ENCODE measurements at regions not wholly inside any gene's neighbourhood (a gene's known extent, or its start where the extent isn't known, plus 50 kb on each side); places are given as distances from the start of the nearest gene placed in this dataset.

DNA sequence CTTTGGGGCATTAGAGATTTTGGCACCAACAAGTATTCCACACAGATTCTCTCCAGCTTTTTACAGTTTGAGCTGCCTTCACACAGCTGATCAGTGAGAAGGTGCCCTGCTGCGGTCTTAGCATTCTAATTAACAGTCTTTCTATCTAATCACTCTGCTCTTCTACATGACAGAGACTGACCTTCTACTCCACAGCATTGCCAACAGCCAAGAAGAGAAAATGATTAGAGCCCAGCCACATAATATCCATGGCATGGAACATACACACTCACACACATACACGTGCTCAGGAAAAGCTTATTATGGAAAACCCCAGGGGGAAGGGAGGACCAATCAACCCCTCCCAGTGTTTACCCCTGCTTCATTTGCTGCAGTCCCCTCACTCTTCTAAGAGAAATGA lies 76.1 kb upstream of the PPP2R3A start:
- TF ChIP-seq, protein P1, sequence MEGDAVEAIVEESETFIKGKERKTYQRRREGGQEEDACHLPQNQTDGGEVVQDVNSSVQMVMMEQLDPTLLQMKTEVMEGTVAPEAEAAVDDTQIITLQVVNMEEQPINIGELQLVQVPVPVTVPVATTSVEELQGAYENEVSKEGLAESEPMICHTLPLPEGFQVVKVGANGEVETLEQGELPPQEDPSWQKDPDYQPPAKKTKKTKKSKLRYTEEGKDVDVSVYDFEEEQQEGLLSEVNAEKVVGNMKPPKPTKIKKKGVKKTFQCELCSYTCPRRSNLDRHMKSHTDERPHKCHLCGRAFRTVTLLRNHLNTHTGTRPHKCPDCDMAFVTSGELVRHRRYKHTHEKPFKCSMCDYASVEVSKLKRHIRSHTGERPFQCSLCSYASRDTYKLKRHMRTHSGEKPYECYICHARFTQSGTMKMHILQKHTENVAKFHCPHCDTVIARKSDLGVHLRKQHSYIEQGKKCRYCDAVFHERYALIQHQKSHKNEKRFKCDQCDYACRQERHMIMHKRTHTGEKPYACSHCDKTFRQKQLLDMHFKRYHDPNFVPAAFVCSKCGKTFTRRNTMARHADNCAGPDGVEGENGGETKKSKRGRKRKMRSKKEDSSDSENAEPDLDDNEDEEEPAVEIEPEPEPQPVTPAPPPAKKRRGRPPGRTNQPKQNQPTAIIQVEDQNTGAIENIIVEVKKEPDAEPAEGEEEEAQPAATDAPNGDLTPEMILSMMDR (IDR thresholded peaks at IDR 0.05; ENCODE audit: insufficient read depth in 1 of 2, low read depth in 1 of 2, low read length in 1 of 2, severe bottlenecking in 1 of 2, unreplicated experiment in 1 of 2): no peak
- Histone ChIP-seq H3K36me3 (ENCODE audit: control insufficient read depth, insufficient read depth, low read length) (no peaks in the 10 kb centered on the region), H3K27me3 (replicated peaks; ENCODE audit: control insufficient read depth, insufficient read depth, low read length) (no peaks in the 10 kb centered on the region), H3K9me3 (no peaks in the 10 kb centered on the region), H3K4me1 (no peaks in the 10 kb centered on the region), H3K4me3 (ENCODE audit: low read depth, low read length) (no peak overlapping the region)
- BruUV-seq (replicated peaks): no TSS peak
- ChIA-PET POLR2A (no interaction called here), CTCF (no interaction called here)
- H3K27ac Mint-ChIP-seq (ENCODE audit: unreplicated experiment): no peak overlapping the region
- DNase-seq: no peak
- peaks cover 12% of the 10 kb centered on the region for H3K27me3 Mint-ChIP-seq (ENCODE audit: insufficient read depth, unreplicated experiment)
- no peak overlapping the region for H3K4me3 Mint-ChIP-seq (ENCODE audit: unreplicated experiment)
- H3K36me3 Mint-ChIP-seq (ENCODE audit: insufficient read depth, unreplicated experiment): no peaks in the 10 kb centered on the region
- H3K4me1 Mint-ChIP-seq (ENCODE audit: low read depth, unreplicated experiment): no peaks in the 10 kb centered on the region
- no peaks in the 10 kb centered on the region for H3K9me3 Mint-ChIP-seq (ENCODE audit: unreplicated experiment)
- intact Hi-C loops (cut with micrococcal nuclease; ENCODE audit: unreplicated experiment): no loop called here

DNA sequence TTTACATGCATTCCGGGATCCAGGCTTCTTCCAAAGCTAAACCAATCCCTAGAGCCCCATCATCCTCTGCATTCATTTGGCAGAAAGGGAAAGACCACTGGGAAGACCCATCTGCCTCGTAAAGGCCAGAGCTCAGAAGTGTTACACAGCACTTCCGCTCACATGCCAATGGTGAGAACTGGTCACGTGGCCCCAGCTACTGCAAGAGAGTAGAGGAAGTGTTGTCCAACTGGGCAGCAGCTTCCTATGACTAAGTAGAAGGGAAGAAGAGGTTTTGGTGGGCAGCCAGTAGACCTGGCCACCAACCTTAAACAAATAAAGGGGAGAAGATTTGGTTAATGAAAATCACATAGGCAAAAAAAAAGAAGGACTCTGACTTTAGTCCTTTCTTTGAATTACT lies 74.4 kb upstream of the PPP2R3A start:
- peaks cover 4% of the 10 kb centered on the region for H3K4me1 ChIP-seq
- Mint-ChIP-seq H3K9me3 (ENCODE audit: unreplicated experiment) (no peaks in the 10 kb centered on the region), H3K4me1 (ENCODE audit: low read depth, unreplicated experiment) (peaks cover 11% of the 10 kb centered on the region), H3K27me3 (ENCODE audit: insufficient read depth, unreplicated experiment) (peaks cover 12% of the 10 kb centered on the region), H3K36me3 (ENCODE audit: insufficient read depth, unreplicated experiment) (no peaks in the 10 kb centered on the region), H3K4me3 (ENCODE audit: unreplicated experiment) (no peak overlapping the region), H3K27ac (ENCODE audit: unreplicated experiment) (no peak overlapping the region)
- no TSS peak for BruUV-seq (replicated peaks)
- H3K36me3 ChIP-seq (ENCODE audit: control insufficient read depth, insufficient read depth, low read length): no peaks in the 10 kb centered on the region
- H3K9me3 ChIP-seq: no peaks in the 10 kb centered on the region
- intact Hi-C loops (cut with micrococcal nuclease; ENCODE audit: unreplicated experiment): loop anchor here (5.0 to 10.0 kb wide), 4 partner anchors 96 to 1289 kb away; no protein-coding TSS in a partner anchor
- TF ChIP-seq, protein P1 (IDR thresholded peaks at IDR 0.05; ENCODE audit: insufficient read depth in 1 of 2, low read depth in 1 of 2, low read length in 1 of 2, severe bottlenecking in 1 of 2, unreplicated experiment in 1 of 2): no peak
- DNase-seq: no peak
- H3K27me3 ChIP-seq (replicated peaks; ENCODE audit: control insufficient read depth, insufficient read depth, low read length): no peaks in the 10 kb centered on the region
- H3K4me3 ChIP-seq (ENCODE audit: low read depth, low read length): no peak overlapping the region
- ChIA-PET CTCF (no interaction called here), POLR2A (no interaction called here)

DNA sequence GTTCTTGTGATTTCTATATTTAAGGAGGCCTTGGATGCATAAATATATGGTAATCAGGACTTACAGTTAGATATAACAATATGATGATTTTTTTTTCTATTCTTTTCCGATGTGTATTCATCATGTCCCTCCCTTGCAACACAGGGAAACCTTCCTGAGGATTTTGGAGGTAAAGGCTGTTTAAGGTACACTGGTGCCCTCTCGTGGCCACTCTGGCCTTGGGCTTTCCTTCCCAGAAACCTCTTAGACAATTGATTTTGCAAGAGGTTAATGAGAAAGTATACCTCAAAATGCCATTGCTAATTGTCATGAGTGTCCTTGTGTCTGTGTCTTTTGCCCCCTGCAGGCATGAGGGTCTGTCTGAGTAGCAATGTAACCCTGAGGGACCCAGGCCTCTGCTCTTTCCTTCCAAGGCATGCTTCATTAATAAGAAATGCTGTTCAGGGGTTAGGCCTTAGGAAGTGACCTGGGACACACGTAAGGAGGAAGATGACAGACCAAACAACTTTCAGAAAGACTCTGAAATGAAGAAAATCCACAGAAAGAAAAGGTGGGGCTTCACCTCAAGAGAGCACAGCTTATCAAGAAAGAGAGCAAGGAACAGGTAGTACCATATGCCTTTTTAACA lies 70.3 kb upstream of the PPP2R3A start:
- H3K27me3 ChIP-seq (replicated peaks; ENCODE audit: control insufficient read depth, insufficient read depth, low read length): no peaks in the 10 kb centered on the region
- intact Hi-C loops (cut with micrococcal nuclease; ENCODE audit: unreplicated experiment): loop anchor here (5.0 to 10.0 kb wide), 4 partner anchors 100 to 393 kb away; no protein-coding TSS in a partner anchor
- ChIA-PET CTCF (no interaction called here), POLR2A (no interaction called here)
- peaks cover 6% of the 10 kb centered on the region for H3K36me3 Mint-ChIP-seq (ENCODE audit: insufficient read depth, unreplicated experiment)
- peaks cover 24% of the 10 kb centered on the region for H3K4me1 Mint-ChIP-seq (ENCODE audit: low read depth, unreplicated experiment)
- no peak overlapping the region for H3K27ac Mint-ChIP-seq (ENCODE audit: unreplicated experiment)
- peaks cover 7% of the 10 kb centered on the region for H3K27me3 Mint-ChIP-seq (ENCODE audit: insufficient read depth, unreplicated experiment)
- TF ChIP-seq, protein P1 (IDR thresholded peaks at IDR 0.05; ENCODE audit: insufficient read depth in 1 of 2, low read depth in 1 of 2, low read length in 1 of 2, severe bottlenecking in 1 of 2, unreplicated experiment in 1 of 2): peak; percentile 62 to 84
- H3K36me3 ChIP-seq (ENCODE audit: control insufficient read depth, insufficient read depth, low read length): no peaks in the 10 kb centered on the region
- peaks cover 16% of the 10 kb centered on the region for H3K4me1 ChIP-seq
- peak; percentile 63 to 73 for DNase-seq
- H3K9me3 Mint-ChIP-seq (ENCODE audit: unreplicated experiment): no peaks in the 10 kb centered on the region
- H3K9me3 ChIP-seq: no peaks in the 10 kb centered on the region
- no TSS peak for BruUV-seq (replicated peaks)
- H3K4me3 Mint-ChIP-seq (ENCODE audit: unreplicated experiment): no peak overlapping the region
- no peak overlapping the region for H3K4me3 ChIP-seq (ENCODE audit: low read depth, low read length)

Measured in Caco-2 (cell line).